Activated CD8-positive, alpha-beta memory T cell treated with anti-CD3 and anti-CD28 coated beads, Interleukin-2, amount 50 U/mL, for 24 hours (primary cell): ENCODE measurements at regions not wholly inside any gene's neighbourhood (a gene's known extent, or its start where the extent isn't known, plus 50 kb on each side); places are given as distances from the start of the nearest gene placed in this dataset.
"Not testable (repeated sequence)": the region's sequence is repeated elsewhere in the genome, so short reads cannot be mapped to it uniquely, and the experiment has no call there.

ENCODE experiments used
- DNase-seq: peaks from one replicate; pipeline ENCODE4 v3.0.0-alpha.2; 2020; ENCODE audit errors: extremely low read depth

DNA sequence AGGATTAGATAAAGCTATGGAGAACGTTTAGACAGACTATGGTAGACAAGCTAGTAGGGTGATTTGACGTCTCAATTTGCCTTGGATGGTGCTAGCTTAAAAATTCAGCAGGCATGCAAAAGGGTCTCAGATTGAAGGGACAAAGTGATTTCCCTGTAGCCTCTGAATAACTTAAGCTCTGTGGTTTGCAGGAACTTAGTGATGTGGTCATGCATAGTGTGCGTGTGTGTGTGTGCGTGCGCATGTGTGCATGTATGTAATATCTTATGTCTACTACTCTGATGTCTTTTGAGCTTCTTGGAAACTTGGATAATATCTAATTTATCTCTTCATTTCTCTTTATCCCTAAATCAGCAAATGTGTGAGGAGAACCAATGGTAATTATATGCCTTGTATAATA, 183.6 kb upstream of the TNC start:
- no peak for DNase-seq

DNA sequence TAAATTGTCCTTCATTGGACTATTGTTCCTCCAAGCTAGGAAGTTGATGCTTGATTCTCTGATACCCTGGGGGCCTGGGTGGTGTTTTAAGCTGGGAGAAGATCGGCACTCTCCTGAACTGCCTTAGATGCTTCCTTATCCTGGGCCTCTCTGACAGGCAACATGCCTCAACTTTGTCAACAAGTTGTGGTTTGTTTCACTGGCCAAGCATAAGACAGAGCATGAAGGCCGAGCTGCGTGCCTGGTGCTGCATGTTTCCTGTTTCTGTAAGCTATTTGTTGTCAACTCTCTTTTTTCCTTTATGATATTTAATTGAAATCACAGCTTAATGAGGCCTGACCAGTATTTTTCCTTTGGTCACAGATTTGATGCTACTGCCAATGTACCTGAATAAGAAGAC, 187.6 kb upstream of the TNC start:
- no peak for DNase-seq

DNA sequence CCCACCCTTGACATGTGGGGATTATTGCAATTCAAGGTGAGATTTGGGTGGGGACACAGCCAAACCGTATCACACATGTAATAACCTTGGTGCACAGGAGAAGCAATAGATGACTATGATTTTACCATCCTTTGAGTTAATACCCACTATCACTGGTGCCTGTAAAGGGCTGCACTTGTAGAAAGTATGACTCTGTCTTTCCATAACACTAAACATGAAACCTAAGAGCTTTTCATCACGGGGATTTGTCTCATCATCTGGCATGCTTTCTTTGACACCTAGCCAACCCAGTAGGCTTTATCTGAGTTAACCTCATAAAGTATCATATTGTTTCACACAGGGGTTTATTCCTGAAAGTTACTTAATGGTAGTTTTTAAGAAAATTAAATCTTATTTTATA, 188.9 kb upstream of the TNC start:
- DNase-seq = no peak

DNA sequence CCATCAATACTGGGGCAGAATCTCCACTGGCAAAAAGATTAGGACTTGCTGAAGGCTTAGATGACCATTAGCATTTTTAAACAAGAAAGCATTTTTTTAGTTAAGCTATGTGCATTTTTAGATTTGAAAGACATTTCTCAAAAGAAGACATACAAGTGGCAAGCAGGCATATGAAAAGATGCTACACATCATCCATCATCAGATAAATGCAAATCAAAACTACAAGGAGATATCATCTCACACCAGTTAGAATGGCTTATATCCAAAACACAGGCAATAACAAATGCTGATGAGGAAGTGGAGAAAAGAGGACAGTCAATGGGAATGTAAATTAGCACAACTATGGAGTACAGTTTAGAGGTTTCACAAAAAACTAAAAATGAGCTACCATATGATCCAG, 195.6 kb upstream of the TNC start:
- no peak for DNase-seq

DNA sequence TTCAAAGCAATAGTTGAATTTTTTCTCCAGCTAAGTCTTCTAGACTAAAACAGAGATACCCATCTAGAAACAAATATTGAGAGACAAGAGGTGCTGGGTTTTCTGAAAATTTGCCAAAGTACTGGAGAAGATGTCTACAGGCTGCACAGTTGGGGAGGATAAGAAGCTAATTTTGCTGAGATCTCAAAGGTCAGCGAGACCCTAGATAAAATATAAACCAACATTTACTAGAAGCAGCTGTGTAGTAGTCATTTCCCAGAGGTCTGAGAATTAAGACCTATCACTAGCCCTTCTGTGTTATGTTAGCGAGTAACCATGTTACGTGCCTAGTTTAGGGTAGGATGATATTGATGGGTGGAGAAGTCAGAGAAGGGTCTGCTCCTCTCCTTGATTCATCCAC, 208.5 kb upstream of the TNC start:
- DNase-seq = no peak

DNA sequence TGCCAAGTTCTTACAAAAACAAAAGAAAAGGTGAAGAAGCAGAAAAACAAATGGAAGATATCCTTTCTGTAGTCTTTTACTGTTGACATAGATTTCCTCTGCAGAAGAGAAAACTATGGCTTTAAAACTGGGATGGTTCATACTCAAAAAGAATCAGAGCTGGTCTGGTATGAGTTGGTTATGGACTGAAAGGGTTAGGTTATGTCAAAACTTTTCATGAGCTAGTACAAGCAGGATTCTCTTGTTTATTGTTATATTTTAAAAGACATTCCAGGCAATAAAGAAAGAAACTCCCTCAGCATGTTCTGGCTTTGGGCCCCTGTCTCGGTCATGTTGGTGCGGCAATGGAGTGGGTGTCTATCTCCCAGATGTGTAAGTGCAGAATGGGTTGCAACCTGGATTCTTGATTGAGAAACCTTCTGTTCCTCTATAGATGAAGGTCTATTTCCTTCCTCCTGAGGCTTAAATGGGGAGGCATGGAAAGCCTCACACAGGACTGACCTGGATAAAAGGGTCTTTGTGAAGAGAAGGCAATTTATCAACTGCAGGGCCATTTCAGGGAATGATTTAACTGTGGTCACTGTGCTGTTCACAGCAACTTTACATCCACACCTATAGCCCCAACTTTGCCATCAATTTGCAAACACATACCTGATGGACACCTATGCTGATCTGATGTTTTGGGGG, 209.6 kb upstream of the TNC start:
- no peak for DNase-seq

DNA sequence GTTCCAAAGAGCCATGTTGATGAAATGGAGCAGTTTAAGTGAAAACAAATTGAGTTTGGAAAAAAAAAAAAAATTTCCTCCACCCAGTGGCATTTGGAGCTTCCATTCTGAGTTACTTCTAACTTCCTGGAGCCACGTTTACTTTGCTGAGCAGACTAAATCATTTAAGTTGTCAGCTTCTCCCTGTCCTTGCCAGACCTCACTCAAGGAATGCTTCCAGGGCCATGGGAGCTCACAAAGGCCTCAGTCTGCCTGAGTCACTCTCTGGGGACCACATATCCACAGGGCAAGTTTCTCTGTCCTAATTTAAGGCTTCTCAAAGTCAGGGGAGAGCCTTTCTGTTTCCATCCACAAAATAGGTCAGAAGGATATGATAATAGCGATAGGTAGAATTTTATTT, 210.3 kb upstream of the TNC start:
- DNase-seq = no peak

DNA sequence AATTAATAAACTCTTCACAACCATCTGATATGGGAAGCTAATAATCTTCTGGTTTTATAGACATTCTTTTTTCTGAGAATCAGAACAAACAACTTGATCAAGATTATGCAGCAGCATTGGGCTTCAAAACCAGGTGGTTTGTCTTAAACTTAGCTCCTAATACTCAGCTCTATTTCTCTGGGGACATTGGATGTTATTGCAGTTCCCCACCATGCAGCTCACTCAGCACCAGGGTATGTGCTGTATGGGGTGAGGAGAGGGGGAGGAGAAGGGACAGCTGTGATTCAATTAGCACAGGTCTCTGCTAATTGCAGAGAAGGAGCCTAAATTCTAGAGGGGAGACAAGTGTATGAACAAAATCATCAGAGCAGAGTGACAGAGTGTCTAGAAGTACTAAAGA, 210.7 kb upstream of the TNC start:
- DNase-seq = no peak

DNA sequence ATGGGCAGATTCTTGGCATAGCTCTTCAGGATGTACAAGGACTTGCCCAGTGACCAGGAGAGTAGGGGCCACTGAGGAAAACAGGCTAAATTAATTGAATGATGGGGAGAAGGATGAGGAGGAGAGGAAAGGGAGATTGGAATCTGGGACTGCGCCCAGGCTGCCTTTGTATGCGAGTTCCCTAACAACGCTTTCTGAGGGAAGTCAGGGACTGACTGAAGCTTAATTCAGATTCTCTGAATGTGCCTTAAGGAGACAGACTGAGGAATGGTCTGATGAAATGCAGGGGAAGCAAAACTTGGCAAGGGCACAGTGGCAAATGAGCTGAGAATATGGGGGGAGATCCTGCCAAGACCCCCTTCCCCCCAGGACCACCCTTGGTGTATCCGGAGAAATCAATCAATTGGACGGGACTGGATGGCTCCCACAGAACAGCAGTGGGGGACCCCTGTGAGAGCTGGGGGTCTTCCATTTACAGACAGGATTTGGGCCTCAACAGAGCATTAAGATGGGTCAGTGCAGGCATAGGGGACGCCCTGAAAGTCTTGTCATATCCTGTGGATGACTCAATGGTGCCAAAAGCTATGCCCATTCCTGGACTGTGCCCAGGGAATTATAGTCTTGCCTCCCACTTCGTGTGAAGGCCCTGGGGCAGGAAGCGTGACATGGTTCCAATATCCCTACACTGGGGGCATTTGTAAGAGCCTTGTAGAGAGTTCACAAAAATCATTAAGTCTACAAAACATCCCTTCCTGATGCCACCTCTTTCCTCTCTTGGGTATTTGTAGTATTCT, 215.5 kb upstream of the TNC start:
- no peak for DNase-seq

DNA sequence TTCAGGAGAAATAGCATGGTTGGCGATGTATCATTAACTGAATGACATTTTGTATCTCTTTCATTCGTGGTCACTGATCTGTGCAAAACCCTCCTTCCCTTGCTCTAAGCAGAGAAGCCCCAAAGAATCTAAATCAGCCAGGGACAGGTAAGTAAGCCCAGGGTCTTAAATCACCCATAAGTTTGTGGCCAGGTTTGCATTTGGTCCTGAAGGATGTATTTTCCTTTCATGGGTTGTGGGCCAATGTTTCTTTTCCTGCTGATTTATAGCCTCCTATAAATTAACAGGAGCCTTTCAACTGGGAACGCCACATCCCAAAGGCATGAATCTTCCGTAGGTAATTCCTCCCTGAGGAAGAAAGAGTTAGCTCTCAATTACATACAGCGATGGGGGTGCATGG, 217.5 kb upstream of the TNC start:
- DNase-seq = no peak

DNA sequence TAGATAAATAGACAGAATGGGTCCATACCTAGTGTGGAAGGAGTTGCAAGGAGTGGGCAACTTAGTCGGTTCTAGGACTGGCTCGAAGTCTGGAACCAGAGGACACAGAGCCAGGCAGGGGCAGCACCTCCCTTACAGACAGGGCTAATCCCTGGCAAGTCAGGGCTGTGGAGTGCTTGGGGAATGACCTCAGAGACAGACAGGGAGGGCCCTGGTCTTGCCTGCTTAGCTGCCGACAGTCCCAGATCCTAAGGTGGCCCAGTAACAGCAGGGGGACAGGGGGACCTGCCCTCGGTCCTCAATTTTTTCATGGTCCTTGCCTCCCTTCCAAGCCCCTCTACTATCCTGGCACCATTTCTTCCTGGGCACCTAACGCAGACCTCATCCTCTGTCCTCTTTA, 222.4 kb upstream of the TNC start:
- DNase-seq = no peak

DNA sequence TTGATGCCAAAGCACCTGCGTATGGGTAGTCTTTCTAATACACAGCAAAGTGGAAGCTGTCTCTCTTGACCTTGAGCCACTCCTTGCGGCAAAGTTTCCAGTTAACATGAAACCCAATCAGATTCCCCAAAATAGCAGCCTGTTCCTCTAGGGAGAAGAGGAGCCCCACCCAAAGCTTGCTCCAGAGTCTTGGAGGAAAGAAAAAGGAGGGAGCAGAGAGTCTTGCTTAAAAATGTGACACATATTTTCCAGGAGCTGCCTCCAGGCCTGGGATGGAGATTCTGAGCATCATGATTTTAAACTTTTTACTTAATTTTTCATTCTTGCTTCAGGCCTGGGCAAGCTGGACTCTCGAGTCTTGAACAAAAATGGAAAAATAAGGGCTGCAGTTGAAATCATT, 223.5 kb upstream of the TNC start:
- DNase-seq = no peak

DNA sequence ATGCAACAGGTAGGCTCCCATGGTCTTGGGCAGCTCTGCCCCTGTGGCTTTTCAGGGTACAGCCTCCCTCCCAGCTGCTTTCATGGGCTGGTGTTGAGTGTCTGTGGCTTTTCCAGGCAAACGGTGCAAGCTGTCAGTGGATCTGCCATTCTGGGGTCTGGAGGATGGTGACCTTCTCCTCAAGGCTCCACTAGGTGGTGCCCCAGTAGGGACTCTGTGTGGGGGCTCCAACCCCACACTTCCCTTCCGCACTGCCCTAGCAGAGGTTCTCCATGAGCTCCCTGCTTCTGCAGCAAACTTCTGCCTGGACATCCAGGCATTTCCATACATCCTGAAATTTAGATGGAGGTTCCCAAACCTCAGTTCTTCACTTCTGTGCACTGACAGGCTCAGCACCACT, 229.8 kb upstream of the TNC start:
- DNase-seq = not testable (repeated sequence)

DNA sequence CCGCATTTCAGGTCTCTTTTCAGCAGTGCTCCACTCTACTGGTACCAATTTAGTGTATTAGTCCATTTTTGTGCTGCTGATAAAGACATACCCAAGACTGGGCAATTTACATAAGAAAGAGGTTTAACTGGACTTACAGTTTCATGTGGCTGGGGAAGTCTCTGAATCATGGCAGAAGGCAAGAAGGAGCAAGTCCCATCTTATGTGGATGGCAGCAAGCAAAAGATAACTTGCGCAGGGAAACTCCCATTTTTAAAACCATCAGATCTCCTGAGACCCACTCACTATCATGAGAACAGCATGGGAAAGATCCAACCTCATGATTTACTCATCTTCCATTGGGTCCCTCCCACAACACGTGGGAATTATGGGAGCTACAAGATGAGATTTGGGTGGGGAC, 231.0 kb upstream of the TNC start:
- not testable (repeated sequence) for DNase-seq

DNA sequence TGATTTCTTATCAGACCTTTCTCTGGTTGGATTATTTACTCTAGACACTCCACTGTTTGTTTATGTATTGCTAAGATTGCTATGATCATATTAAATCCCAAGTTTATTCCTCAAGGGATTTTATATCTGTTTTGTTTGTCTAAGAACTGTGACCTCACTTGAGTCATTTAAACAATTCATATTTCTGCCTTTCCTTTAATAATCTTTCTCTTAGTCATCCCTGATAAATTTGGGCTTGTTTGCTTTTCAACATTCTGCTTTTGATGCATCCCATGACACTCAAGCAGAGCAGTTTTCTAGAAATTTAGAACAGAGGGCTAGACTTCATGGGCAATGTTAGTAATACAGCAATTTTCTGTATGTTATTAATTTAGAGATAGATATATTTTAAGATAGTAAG, 231.6 kb upstream of the TNC start:
- DNase-seq = no peak

DNA sequence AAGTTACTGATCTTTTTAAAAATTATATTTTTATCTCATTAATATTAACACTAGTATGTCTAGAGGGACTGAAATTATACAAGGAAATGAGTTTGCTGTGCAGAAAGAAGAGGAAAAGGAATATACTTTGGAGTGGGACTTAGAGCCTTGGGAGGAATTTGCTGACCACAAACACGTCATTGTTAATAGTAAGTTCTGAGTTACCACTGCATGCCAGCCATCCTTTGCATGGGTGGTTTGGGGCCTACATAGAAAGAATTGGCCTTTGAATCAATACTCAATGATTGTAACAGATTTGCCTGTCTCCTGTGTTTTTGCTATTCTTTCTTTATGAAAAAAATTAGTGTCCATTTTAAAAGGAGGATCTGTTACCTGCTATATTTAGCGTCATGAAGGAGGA, 232.6 kb upstream of the TNC start:
- DNase-seq = no peak

DNA sequence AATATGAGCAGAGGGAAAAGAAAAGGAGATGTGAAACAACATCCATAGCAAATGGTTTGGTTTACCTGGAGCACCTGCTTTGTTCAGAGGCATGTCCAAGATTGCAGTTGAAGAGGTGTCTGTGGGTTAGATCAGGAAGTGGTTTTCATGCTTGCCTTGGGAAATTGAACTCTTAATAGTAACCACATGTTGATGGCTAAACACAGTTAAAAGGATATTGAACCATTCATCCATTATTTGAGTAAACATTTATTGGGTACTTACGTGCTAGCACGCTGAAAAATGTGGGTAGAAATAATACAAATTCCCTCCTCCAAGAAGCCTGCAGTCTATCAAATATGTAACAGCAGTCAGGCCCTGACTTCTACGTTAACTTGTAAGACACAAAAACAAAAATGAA, 235.7 kb upstream of the TNC start:
- DNase-seq = no peak

DNA sequence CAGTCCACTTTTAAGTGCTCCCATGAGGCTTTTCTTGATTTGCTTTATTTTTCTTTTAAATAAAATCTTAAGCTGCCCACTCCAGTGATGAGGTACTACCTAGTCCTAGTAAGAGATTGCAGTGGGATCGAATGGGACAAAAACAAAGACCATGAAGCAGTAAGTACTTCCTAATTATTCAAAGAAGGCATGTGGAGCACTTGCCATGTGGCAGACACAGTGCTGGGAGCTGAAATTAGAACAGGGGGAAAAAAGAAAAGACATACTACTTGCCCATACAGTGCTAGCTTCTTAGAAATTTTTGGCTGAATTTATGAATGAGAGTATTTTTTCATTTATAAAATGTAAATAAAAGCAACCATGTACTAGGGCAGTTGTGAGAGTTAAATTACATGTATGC, 239.9 kb upstream of the TNC start:
- no peak for DNase-seq

DNA sequence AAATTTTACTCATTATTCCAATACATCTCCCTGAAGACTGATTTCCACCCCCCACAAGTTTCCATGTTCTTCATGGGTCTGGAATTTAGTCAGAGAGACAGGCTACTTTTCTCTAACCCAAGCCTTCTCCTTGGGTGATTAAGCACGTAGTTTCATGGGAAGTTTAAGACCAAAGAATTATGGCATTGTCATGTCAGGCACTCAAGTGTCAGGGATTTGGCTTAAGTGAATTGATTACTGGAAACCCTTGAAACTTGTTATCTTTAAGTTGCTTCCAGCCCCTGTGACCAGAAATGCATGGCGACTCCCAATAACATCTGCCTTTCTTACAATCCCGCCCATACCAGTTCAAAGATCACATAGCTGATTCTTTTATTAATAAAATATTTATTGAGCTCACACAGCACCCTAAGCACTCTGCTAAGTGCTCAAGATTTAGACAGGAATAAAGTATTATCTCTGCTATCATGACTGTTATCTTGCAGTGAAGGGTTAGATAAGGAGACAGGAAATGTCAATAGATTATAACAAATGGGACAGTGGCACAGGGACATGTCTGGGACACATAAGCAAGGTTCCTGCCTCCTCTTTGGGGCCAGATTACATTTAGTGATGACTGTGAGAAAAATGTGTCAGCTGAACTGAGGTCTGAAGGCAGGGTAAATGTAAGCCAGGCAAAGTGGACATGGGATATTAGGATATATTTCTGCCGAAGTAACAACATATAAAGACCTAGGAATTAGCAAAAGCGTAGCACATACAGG, 241.2 kb upstream of the TNC start:
- no peak for DNase-seq

DNA sequence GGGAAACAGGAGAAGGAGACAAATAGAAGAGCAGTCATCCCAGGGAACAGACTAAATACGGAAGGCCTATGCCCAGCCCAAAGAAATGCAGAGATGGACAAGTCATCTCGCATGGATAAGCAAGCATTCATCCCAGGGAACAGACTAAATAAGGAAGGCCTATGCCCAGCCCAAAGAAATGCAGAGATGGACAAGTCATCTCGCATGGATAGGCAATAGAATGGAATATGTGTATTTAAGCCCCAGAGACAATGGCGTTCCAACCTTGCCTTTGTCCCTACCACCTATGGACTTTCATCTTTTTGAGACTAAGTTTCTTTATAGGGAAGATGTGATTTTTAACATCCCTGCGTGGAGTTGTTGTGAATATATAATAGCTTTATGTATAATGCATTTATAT, 242.2 kb upstream of the TNC start:
- DNase-seq = no peak

DNA sequence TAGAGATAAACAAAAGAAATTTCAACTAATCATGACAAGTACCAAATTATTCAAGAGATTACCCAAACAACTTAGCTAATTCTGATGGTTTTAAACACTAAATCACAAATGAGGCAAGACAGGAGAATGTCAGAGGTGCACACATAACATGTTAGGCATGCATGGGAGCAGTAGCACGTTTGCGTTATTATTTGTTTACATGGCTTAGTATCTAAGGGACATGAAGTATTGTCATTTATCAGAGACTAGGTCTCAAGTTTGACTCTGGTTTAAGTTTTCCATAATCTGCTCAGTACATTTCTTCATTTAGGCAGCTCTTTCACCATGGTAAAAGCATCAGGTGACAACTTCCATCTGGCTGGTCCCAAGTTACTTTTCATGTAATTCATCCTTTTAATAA, 244.1 kb upstream of the TNC start:
- no peak for DNase-seq

DNA sequence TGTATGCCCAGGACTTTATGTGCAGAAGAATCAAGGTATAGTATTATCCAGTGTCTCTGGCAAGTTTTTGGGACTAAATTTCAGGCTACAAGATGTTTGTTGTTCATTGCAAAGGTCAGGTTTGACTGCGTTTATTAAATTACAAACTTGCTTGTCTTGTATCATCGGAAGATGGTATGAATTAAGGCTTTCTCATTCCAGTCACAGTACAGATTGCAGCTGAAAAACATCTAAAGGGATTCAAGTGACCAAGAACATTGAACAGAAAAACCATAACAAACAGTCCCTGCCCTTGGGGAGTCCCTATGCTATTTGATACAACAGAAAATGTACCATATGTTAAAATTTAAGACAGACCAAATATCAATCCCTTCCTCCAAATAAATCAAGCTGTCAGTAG, 244.7 kb upstream of the TNC start:
- DNase-seq = no peak

DNA sequence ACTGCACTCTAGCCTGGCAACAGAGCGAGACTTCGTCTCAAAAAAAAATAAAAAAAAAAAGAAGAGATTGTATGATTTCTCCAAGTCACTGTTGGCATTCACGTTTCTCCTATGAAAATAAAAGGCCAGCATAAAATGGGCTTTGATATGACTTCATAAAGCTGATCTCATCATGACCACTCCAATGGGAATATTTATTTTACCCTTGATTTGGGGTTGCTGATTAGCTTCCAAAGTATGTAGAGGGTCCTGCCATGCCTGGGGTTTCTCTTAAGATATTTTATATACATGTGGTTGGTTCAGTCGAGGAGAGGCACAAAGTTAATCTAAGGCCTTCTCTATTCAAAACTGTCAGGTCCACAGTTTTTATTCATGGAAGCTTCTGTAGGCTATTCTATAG, 247.0 kb upstream of the TNC start:
- no peak for DNase-seq
